GM12878 (cell line): ENCODE measurements at regions not wholly inside any gene's neighbourhood (a gene's known extent, or its start where the extent isn't known, plus 50 kb on each side); places are given as distances from the start of the nearest gene placed in this dataset.
A peak's percentile ranks its signal among the peaks of the same experiment; 100 is the strongest.

Experiments used
- ATF7 ChIP-seq: fragments of 450-650 bp; IDR thresholded peaks from 2 replicates; pipeline ENCODE4 v1.6.1; 2016; ENCODE audit warnings: low read depth, mild to moderate bottlenecking
- CTCF ChIP-seq, 3 experiments: IDR thresholded peaks in 2 of 3; conservative IDR thresholded peaks in 1 of 3; 2 replicates each; pipeline ENCODE4 v1.5.1; 2011; ENCODE audit warnings: low read depth in 3 of 3, low read length in 3 of 3, mild to moderate bottlenecking in 3 of 3, control low read depth in 2 of 3, moderate library complexity in 2 of 3, inconsistent platforms in 1 of 3, mixed read lengths in 1 of 3; ENCODE audit not compliant: control insufficient read depth in 2 of 3, insufficient read depth in 1 of 3; ENCODE audit errors: extremely low read depth in 1 of 3
- EP300 ChIP-seq, 2 experiments: fragments of 150-350 bp in 1 of 2; IDR thresholded peaks; 2 replicates each; pipeline ENCODE4 v1.6.1; 2011 to 2012; ENCODE audit warnings: low read depth in 2 of 2, low read length in 2 of 2, borderline replicate concordance in 1 of 2, improper control_type of control experiment in 1 of 2, inconsistent platforms in 1 of 2; ENCODE audit not compliant: control insufficient read depth in 1 of 2
- HSF1 ChIP-seq: fragments of 150-350 bp; IDR thresholded peaks from 2 replicates; pipeline ENCODE4 v1.6.1; 2014; ENCODE audit warnings: mild to moderate bottlenecking, low read depth, low read length
- IKZF1 ChIP-seq: fragments of 450-650 bp; conservative IDR thresholded peaks from 2 replicates; pipeline ENCODE4 v1.6.1; 2017; ENCODE audit warnings: antibody characterized with exemption, mild to moderate bottlenecking
- MXI1 ChIP-seq: fragments of 150-350 bp; IDR thresholded peaks from 2 replicates; pipeline ENCODE4 v1.6.1; 2011; ENCODE audit warnings: low read depth, mild to moderate bottlenecking, inconsistent platforms, low read length, improper control_type of control experiment
- SIX5 ChIP-seq: IDR thresholded peaks from 2 replicates; pipeline ENCODE4 v1.6.1; 2011; ENCODE audit warnings: mild to moderate bottlenecking, low read depth, low read length, moderate library complexity; ENCODE audit not compliant: severe bottlenecking
- TAF1 ChIP-seq: IDR thresholded peaks from 2 replicates; pipeline ENCODE4 v1.6.1; 2011; ENCODE audit warnings: mild to moderate bottlenecking, low read depth, low read length, borderline replicate concordance
- TCF7 ChIP-seq: IDR thresholded peaks from 2 replicates; pipeline ENCODE4 v1.6.1; 2014; ENCODE audit warnings: antibody characterized with exemption, borderline replicate concordance
- ZBTB33 ChIP-seq: fragments of 450-650 bp; IDR thresholded peaks from 2 replicates; pipeline ENCODE4 v1.6.1; 2017; ENCODE audit warnings: mild to moderate bottlenecking

GRCh38 chr15:38021259-38021658, 86.8 kb downstream of the TMCO5A start:
- TF ChIP-seq SIX5, result no peak
- TF ChIP-seq TAF1, result no peak
- TF ChIP-seq CTCF (IDR thresholded peaks at IDR 0.05 in 2 of 3, conservative IDR thresholded peaks at IDR 0.05 in 1 of 3; ENCODE audit: control insufficient read depth in 2 of 3, extremely low read depth in 1 of 3, insufficient read depth in 1 of 3, low read depth in 3 of 3, low read length in 3 of 3), result no peak
- TF ChIP-seq ZBTB33, result no peak
- TF ChIP-seq TCF7, result no peak
- TF ChIP-seq EP300 (IDR thresholded peaks at IDR 0.05; ENCODE audit: borderline replicate concordance in 1 of 2, control insufficient read depth in 1 of 2, low read depth in 2 of 2, low read length in 2 of 2), result peak; percentile 51 to 64; a peak in 3 of 4 replicates
- TF ChIP-seq HSF1, result no peak
- peak; percentile 52 for TF ChIP-seq IKZF1
- TF ChIP-seq ATF7, result peak; percentile 74
- no peak for TF ChIP-seq MXI1
